PFSK-1 (cell line): ENCODE measurements at regions not wholly inside any gene's neighbourhood (a gene's known extent, or its start where the extent isn't known, plus 50 kb on each side); places are given as distances from the start of the nearest gene placed in this dataset.

Source experiments
- FOXP2 ChIP-seq: optimal IDR thresholded peaks from 2 replicates; pipeline ENCODE3; 2011; ENCODE audit warnings: borderline replicate concordance, control low read depth, inconsistent platforms; ENCODE audit not compliant: insufficient read depth; ENCODE audit errors: extremely low read length, extremely low read depth
- POLR2AphosphoS5 ChIP-seq: IDR thresholded peaks from 2 replicates; pipeline ENCODE4 v1.6.1; 2012; ENCODE audit warnings: low read depth, mild to moderate bottlenecking, control low read depth, low read length, moderate library complexity
- REST ChIP-seq, 2 experiments: IDR thresholded peaks; 2 replicates each; pipeline versions ENCODE4 v1.6.1 to v1.8.0; 2011 to 2012; ENCODE audit warnings: low read depth in 2 of 2, low read length in 2 of 2, control low read depth in 1 of 2, inconsistent platforms in 1 of 2, mild to moderate bottlenecking in 1 of 2, moderate library complexity in 1 of 2; ENCODE audit not compliant: insufficient read depth in 1 of 2
- SIN3A ChIP-seq: IDR thresholded peaks from 2 replicates; pipeline ENCODE4 v1.6.1; 2012; ENCODE audit warnings: mild to moderate bottlenecking, low read length, moderate library complexity, borderline replicate concordance; ENCODE audit not compliant: insufficient read depth
- TAF1 ChIP-seq: IDR thresholded peaks from 2 replicates; pipeline ENCODE4 v1.6.1; 2012; ENCODE audit warnings: low read length, control low read depth, borderline replicate concordance; ENCODE audit not compliant: insufficient read depth

- TF ChIP-seq SIN3A (no peak), POLR2AphosphoS5 (no peak), FOXP2 (no peak), TAF1 (no peak), REST (IDR thresholded peaks at IDR 0.05; ENCODE audit: insufficient read depth in 1 of 2, low read depth in 2 of 2, low read length in 2 of 2) (no peak)
Observed at GRCh38 chr14:55771242-55771981, 191.4 kb downstream of the KTN1 start.

- TF ChIP-seq FOXP2 (no peak), REST (IDR thresholded peaks at IDR 0.05; ENCODE audit: insufficient read depth in 1 of 2, low read depth in 2 of 2, low read length in 2 of 2) (no peak), POLR2AphosphoS5 (no peak), TAF1 (no peak), SIN3A (no peak)
Observed at GRCh38 chr14:55772486-55772885, 192.5 kb downstream of the KTN1 start.

- TF ChIP-seq TAF1 (no peak), FOXP2 (no peak), SIN3A (no peak), POLR2AphosphoS5 (no peak), REST (IDR thresholded peaks at IDR 0.05; ENCODE audit: insufficient read depth in 1 of 2, low read depth in 2 of 2, low read length in 2 of 2) (no peak)
Observed at GRCh38 chr14:55773312-55773711, 193.3 kb downstream of the KTN1 start.

DNA sequence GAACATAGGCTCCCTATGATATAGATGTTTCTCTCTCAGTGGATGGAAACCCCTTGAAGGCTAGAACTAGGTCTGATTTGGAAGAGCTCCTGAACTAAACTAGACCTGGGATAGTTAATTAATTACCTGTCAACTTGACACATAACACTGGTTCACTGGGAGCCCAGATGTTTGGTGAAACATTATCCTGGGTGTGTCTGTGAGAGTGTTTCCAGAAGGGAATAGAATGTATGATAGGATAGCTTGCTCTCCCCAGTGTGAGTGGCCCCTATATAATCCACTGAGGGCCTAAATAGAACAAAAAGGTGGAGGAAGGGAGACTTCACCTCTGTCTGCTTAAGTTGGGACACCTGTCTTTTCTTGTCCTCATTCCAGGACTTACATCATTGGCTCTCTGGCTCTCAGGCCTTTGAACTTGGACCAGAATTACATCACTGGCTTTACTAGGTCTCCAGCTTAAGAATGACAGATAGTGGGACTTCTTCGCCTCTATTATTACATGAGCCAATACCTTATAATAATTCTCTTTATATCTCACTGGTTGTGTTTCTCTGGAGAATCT, 194.1 kb downstream of the KTN1 start:
- TF ChIP-seq REST (IDR thresholded peaks at IDR 0.05; ENCODE audit: insufficient read depth in 1 of 2, low read depth in 2 of 2, low read length in 2 of 2) (no peak), POLR2AphosphoS5 (no peak), FOXP2 (no peak), TAF1 (no peak), SIN3A (no peak)
